ENCODE measurements at regions not wholly inside any gene's neighbourhood (a gene's known extent, or its start where the extent isn't known, plus 50 kb on each side); places are given as distances from the start of the nearest gene placed in this dataset.

- TF ChIP-seq CTCF (IDR thresholded peaks at IDR 0.05; ENCODE audit: insufficient read depth, low read length, poor library complexity, severe bottlenecking) = no peak
These were observed 55.8 kb downstream of the KCNE4 start for GRCh38 chr2:223107825-223108224.

DNA sequence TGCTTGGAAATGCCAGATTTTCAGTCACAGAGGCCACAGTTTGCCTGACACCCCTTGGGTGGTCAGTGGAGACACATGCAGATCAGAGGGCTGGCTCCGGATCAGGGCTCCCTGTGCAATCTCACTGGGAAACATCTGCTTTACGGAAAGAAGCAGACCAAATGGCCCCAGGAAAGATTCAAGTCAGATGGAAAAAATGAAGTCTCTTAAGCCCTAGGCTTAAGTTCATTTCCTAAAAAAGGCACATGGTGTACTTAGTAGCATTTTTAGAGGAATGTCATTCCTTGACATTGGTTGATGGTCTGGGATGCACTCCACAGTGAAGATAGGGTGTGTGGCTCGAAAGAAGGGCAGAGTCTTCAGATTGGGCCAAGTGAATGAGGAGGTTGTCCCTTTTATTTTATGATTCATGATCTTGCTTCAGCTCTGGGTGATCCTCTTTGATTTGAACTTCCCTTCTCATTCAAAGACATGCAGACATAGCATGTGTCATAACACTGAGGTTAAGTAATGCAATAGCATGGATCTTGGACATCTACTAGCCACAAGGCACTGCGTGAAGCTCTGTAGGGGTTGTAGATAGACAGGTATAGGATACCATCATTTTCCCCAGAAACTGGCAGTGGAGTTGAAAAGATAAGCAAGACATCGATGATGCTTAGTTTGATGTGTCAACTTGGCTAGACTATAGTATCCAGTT is 56.5 kb downstream of the KCNE4 start:
- no peak for DNase-seq (ENCODE audit: low read depth)
- Histone ChIP-seq H3K36me3 (ENCODE audit: control insufficient read depth, insufficient read depth, low read length) (no peaks in the 10 kb centered on the region), H3K4me3 (ENCODE audit: low read depth, low read length) (no peak overlapping the region), H3K27me3 (ENCODE audit: control insufficient read depth, insufficient read depth, low read length) (no peaks in the 10 kb centered on the region)
- TF ChIP-seq CTCF (IDR thresholded peaks at IDR 0.05; ENCODE audit: insufficient read depth, low read length, poor library complexity, severe bottlenecking) = no peak

More at GRCh38 chr2:223107825-223108224, 55.8 kb downstream of the KCNE4 start:
- Histone ChIP-seq H3K27me3 (ENCODE audit: control insufficient read depth, insufficient read depth, low read length) (no peaks in the 10 kb centered on the region), H3K36me3 (ENCODE audit: control insufficient read depth, insufficient read depth, low read length) (no peaks in the 10 kb centered on the region), H3K4me3 (ENCODE audit: low read depth, low read length) (no peak overlapping the region)
- no peak for DNase-seq (ENCODE audit: low read depth)

DNA sequence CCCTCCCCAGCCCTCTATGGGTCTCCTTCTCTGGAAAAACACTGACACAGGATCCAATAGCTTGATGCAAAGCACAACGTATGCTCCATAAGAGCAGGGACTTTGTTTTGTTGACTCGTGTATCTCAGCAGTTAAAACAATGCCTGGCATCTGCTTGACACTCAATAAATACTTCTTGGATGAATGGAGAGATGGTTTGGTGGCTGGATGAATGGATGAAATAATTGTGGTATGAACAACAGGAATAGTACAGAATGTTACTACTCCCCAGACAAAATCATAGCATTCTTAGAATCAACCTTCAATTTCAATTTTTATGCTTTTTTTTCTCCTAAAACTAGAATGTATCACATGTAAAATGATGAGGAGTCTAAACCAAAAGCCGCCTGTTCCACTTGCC is 57.4 kb downstream of the KCNE4 start:
- Histone ChIP-seq H3K27me3 (ENCODE audit: control insufficient read depth, insufficient read depth, low read length) (no peaks in the 10 kb centered on the region), H3K36me3 (ENCODE audit: control insufficient read depth, insufficient read depth, low read length) (no peaks in the 10 kb centered on the region), H3K4me3 (ENCODE audit: low read depth, low read length) (no peak overlapping the region)
- no peak for DNase-seq (ENCODE audit: low read depth)
- no peak for TF ChIP-seq CTCF (IDR thresholded peaks at IDR 0.05; ENCODE audit: insufficient read depth, low read length, poor library complexity, severe bottlenecking)

DNA sequence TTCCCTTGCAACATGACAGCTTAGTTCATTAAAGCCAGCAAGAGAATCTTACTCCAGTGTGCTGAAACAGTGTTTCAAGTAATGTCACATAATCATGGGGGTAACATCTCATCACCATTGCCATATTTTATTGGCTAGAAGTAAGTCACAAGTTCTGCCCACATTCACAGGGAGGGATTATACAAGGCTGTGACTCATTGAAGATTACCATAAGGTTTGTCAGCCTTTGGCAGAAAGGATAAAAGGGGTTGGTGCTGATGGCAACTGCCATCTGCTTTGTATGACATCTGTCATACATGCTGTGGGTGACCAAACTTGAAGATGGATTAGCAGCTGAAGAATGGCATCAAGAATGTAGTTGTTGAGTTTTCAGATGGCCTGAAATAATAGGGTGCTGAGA is 61.2 kb downstream of the KCNE4 start:
- Histone ChIP-seq H3K36me3 (ENCODE audit: control insufficient read depth, insufficient read depth, low read length) (no peaks in the 10 kb centered on the region), H3K27me3 (ENCODE audit: control insufficient read depth, insufficient read depth, low read length) (no peaks in the 10 kb centered on the region), H3K4me3 (ENCODE audit: low read depth, low read length) (no peak overlapping the region)
- no peak for TF ChIP-seq CTCF (IDR thresholded peaks at IDR 0.05; ENCODE audit: insufficient read depth, low read length, poor library complexity, severe bottlenecking)
- DNase-seq (ENCODE audit: low read depth) = no peak

- no peaks in the 10 kb centered on the region for H3K36me3 ChIP-seq (ENCODE audit: control insufficient read depth, insufficient read depth, low read length)
- no peaks in the 10 kb centered on the region for H3K27me3 ChIP-seq (ENCODE audit: control insufficient read depth, insufficient read depth, low read length)
- no peak overlapping the region for H3K4me3 ChIP-seq (ENCODE audit: low read depth, low read length)
- no peak for TF ChIP-seq CTCF (IDR thresholded peaks at IDR 0.05; ENCODE audit: insufficient read depth, low read length, poor library complexity, severe bottlenecking)
- no peak for DNase-seq (ENCODE audit: low read depth)
These were observed 62.2 kb downstream of the KCNE4 start for GRCh38 chr2:223114170-223114569.

- H3K36me3 ChIP-seq (ENCODE audit: control insufficient read depth, insufficient read depth, low read length) = no peaks in the 10 kb centered on the region
- no peaks in the 10 kb centered on the region for H3K27me3 ChIP-seq (ENCODE audit: control insufficient read depth, insufficient read depth, low read length)
- no peak overlapping the region for H3K4me3 ChIP-seq (ENCODE audit: low read depth, low read length)
- no peak for DNase-seq (ENCODE audit: low read depth)
- TF ChIP-seq CTCF (IDR thresholded peaks at IDR 0.05; ENCODE audit: insufficient read depth, low read length, poor library complexity, severe bottlenecking) = no peak
These were observed 62.9 kb downstream of the KCNE4 start for GRCh38 chr2:223114917-223115316.
